HUES64 (cell line): ENCODE measurements at regions not wholly inside any gene's neighbourhood (a gene's known extent, or its start where the extent isn't known, plus 50 kb on each side); places are given as distances from the start of the nearest gene placed in this dataset.

ENCODE experiments used
- H3K27ac ChIP-seq: 2 replicates; pipeline ENCODE4 v1.7.0; 2013; ENCODE audit warnings: low read depth, low read length, inconsistent platforms
- H3K27me3 ChIP-seq: 2 replicates; pipeline ENCODE4 v1.6.1; 2013; ENCODE audit warnings: mild to moderate bottlenecking, low read length; ENCODE audit not compliant: insufficient read depth
- H3K36me3 ChIP-seq: 2 replicates; pipeline ENCODE4 v1.6.1; 2013; ENCODE audit warnings: mild to moderate bottlenecking, low read length; ENCODE audit not compliant: insufficient read depth
- H3K4me1 ChIP-seq: 2 replicates; pipeline ENCODE4 v1.6.1; 2013; ENCODE audit warnings: mild to moderate bottlenecking, low read length, moderate library complexity; ENCODE audit not compliant: insufficient read depth
- H3K4me3 ChIP-seq: 2 replicates; pipeline ENCODE4 v1.5.1; 2013; ENCODE audit warnings: mild to moderate bottlenecking, low read length, moderate library complexity
- H3K9ac ChIP-seq: 2 replicates; pipeline ENCODE4 v1.6.1; 2013; ENCODE audit warnings: mild to moderate bottlenecking, low read depth, low read length
- H3K9me3 ChIP-seq: 2 replicates; pipeline ENCODE4 v1.6.1; 2013; ENCODE audit warnings: low read depth, low read length; ENCODE audit not compliant: insufficient read depth
- WGBS: fragments of 150-250, 120-280 bp; methylation state at CpG from one replicate; pipeline ENCODE4 v1.1.7; 2013; ENCODE audit warnings: missing lambda C conversion rate; 5-methylcytosine and 5-hydroxymethylcytosine counted together

- no peaks in the 10 kb centered on the region for H3K9me3 ChIP-seq
- H3K36me3 ChIP-seq = no peaks in the 10 kb centered on the region
- no peaks in the 10 kb centered on the region for H3K4me1 ChIP-seq
- H3K9ac ChIP-seq = no peak overlapping the region
- no peak overlapping the region for H3K27ac ChIP-seq
- no peak overlapping the region for H3K4me3 ChIP-seq
- no peaks in the 10 kb centered on the region for H3K27me3 ChIP-seq
These were observed 1073.9 kb downstream of the GRM8 start for GRCh38 chr7:126178865-126179264.

GRCh38 chr7:126177782-126178181, 1075.0 kb downstream of the GRM8 start:
- no peaks in the 10 kb centered on the region for H3K27me3 ChIP-seq
- no peaks in the 10 kb centered on the region for H3K9me3 ChIP-seq
- H3K27ac ChIP-seq = no peak overlapping the region
- 67% methylated on average over 1 of the region's 1 CpG for WGBS
- no peaks in the 10 kb centered on the region for H3K36me3 ChIP-seq
- no peak overlapping the region for H3K4me3 ChIP-seq
- H3K4me1 ChIP-seq = no peaks in the 10 kb centered on the region
- H3K9ac ChIP-seq = no peak overlapping the region

GRCh38 chr7:126166645-126167044, 1086.1 kb downstream of the GRM8 start:
- Histone ChIP-seq H3K4me1 (no peaks in the 10 kb centered on the region), H3K9me3 (no peaks in the 10 kb centered on the region), H3K27ac (no peak overlapping the region), H3K36me3 (no peaks in the 10 kb centered on the region), H3K27me3 (no peaks in the 10 kb centered on the region), H3K4me3 (no peak overlapping the region), H3K9ac (no peak overlapping the region)
- 100% methylated on average over 1 of the region's 2 CpGs for WGBS

GRCh38 chr7:126163647-126164046, 1089.1 kb downstream of the GRM8 start:
- Histone ChIP-seq H3K27me3 (no peaks in the 10 kb centered on the region), H3K4me1 (no peaks in the 10 kb centered on the region), H3K9ac (no peak overlapping the region), H3K4me3 (no peak overlapping the region), H3K27ac (no peak overlapping the region), H3K9me3 (no peaks in the 10 kb centered on the region), H3K36me3 (no peaks in the 10 kb centered on the region)
- 93% methylated on average over 1 of the region's 1 CpG for WGBS

- Histone ChIP-seq H3K27me3 (no peaks in the 10 kb centered on the region), H3K9me3 (peaks cover 5% of the 10 kb centered on the region; the same call in 1 of the 2 replicates), H3K4me1 (no peaks in the 10 kb centered on the region), H3K9ac (no peak overlapping the region), H3K4me3 (no peak overlapping the region), H3K36me3 (no peaks in the 10 kb centered on the region), H3K27ac (no peak overlapping the region)
- 90% methylated on average over 2 of the region's 2 CpGs for WGBS
These were observed 1095.3 kb downstream of the GRM8 start for GRCh38 chr7:126157391-126157790.

- Histone ChIP-seq H3K27ac (no peak overlapping the region), H3K4me1 (peaks cover 5% of the 10 kb centered on the region; the same call in 1 of the 2 replicates), H3K36me3 (no peaks in the 10 kb centered on the region), H3K4me3 (no peak overlapping the region), H3K9me3 (no peaks in the 10 kb centered on the region), H3K27me3 (no peaks in the 10 kb centered on the region), H3K9ac (no peak overlapping the region)
- WGBS = 91% methylated on average over 2 of the region's 2 CpGs
These were observed 1102.3 kb downstream of the GRM8 start for GRCh38 chr7:126150278-126150958.

- H3K36me3 ChIP-seq = no peaks in the 10 kb centered on the region
- no peak overlapping the region for H3K27ac ChIP-seq
- H3K9ac ChIP-seq = no peak overlapping the region
- no peaks in the 10 kb centered on the region for H3K4me1 ChIP-seq
- H3K9me3 ChIP-seq = no peaks in the 10 kb centered on the region
- no peak overlapping the region for H3K4me3 ChIP-seq
- H3K27me3 ChIP-seq = no peaks in the 10 kb centered on the region
These were observed 1111.8 kb downstream of the GRM8 start for GRCh38 chr7:126140858-126141466.

GRCh38 chr7:126119981-126120380, 1132.8 kb downstream of the GRM8 start:
- Histone ChIP-seq H3K9ac (no peak overlapping the region), H3K36me3 (no peaks in the 10 kb centered on the region), H3K4me1 (no peaks in the 10 kb centered on the region), H3K9me3 (no peaks in the 10 kb centered on the region), H3K27me3 (no peaks in the 10 kb centered on the region), H3K4me3 (no peak overlapping the region), H3K27ac (no peak overlapping the region)
- WGBS = 86% methylated on average over 1 of the region's 1 CpG

- Histone ChIP-seq H3K9ac (no peak overlapping the region), H3K4me1 (no peaks in the 10 kb centered on the region), H3K27me3 (no peaks in the 10 kb centered on the region), H3K27ac (no peak overlapping the region), H3K4me3 (no peak overlapping the region), H3K9me3 (0 out of 2 replicates have a peak, but pooled peaks cover 4% of the 10 kb centered on the region), H3K36me3 (no peaks in the 10 kb centered on the region)
- WGBS = 85% methylated on average over 1 of the region's 1 CpG
These were observed 1149.2 kb downstream of the GRM8 start for GRCh38 chr7:126103582-126103981.

GRCh38 chr7:126083014-126083413, 1153.4 kb upstream of the POT1 start:
- peaks cover 10% of the 10 kb centered on the region; the same call in 1 of the 2 replicates for H3K9me3 ChIP-seq
- no peak overlapping the region for H3K4me3 ChIP-seq
- no peaks in the 10 kb centered on the region for H3K27me3 ChIP-seq
- peaks cover 2% of the 10 kb centered on the region; the same call in 1 of the 2 replicates for H3K36me3 ChIP-seq
- H3K4me1 ChIP-seq = peaks cover 6% of the 10 kb centered on the region; the same call in 1 of the 2 replicates
- H3K9ac ChIP-seq = no peak overlapping the region
- H3K27ac ChIP-seq = no peak overlapping the region

- Histone ChIP-seq H3K27ac (no peak overlapping the region), H3K4me3 (no peak overlapping the region), H3K9me3 (no peaks in the 10 kb centered on the region), H3K4me1 (peaks cover 6% of the 10 kb centered on the region; the same call in 1 of the 2 replicates), H3K9ac (no peak overlapping the region), H3K36me3 (peaks cover 2% of the 10 kb centered on the region; the same call in 1 of the 2 replicates), H3K27me3 (no peaks in the 10 kb centered on the region)
These were observed 1150.0 kb upstream of the POT1 start for GRCh38 chr7:126079581-126079980.
